ENCODE measurements at regions not wholly inside any gene's neighbourhood (a gene's known extent, or its start where the extent isn't known, plus 50 kb on each side); places are given as distances from the start of the nearest gene placed in this dataset.

- no peak for DNase-seq
Measured at GRCh38 chr3:73729969-73730440, 105.3 kb upstream of the PDZRN3 start.

DNA sequence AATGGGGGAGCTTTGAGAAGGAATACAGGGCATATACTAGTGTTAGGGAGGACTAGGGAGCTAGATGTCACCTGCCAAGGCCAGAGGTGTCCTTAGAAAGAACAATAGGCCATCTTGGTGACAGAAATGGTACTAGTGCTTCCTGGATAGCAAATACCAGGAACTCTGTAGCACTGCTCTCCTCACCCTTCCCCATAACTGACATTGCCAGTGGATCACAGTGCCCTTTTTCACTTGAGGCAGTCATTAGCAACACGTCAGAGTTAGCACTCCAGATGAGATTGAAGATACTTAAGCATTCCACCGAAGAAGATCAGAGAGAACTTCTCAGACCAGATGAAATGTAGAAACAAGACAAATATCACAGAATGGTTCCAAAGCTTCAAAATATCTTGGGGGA is 103.1 kb upstream of the PDZRN3 start:
- no peak for DNase-seq

DNA sequence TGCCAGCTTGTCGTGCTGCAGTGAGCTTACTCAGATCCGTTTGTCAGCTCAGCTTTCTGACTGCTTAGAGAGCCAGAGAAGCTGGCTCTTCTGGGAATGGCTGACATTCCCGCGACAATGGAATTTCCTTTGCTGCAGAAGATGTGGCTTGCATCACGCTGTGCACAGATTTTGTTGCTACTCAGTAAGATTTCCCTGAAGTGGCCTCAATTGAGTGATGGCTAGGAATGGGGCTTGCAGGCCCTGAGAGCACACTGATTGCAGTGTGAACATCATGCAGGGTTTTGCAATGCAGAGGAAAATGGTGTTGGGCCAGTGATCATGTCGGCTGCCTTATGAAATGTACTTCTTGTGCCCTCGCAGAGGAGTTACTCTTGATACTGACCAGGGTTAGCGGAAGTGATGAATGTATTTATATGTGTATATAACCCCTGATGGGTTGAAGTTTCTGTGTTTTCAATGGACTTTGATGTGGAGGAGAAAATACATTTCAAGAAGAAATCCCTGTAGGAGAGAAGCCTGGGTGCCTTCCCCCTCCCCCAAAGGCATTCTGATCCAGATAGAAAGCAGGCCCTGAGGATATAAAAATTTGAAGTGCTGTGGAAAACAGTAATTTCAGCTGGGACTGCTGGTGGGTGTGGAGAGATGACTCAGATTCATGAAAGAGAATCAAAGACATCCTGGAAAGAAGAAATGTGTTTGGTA is 102.5 kb upstream of the PDZRN3 start:
- DNase-seq: no peak

DNA sequence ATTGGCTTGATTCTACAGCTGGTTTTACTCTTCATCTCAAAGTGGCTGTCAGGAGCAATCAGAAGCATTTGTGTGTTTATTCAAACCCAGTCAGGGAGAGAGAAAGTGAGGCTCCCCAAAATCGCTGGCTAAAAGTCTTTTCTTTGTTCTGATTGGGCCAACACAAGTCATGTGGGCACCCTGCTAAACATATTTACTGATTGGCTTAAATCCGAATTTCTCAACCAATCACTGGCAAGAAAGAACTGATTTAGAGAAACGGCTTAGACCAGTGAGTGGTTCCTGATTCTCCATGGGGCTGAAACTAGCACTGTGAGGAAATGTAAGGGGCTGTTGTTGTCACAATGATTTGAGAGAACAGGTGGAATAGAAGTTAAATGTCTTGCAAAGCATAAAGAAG is 98.9 kb upstream of the PDZRN3 start:
- no peak for DNase-seq

- no peak for DNase-seq
Measured at GRCh38 chr3:73719861-73720260, 95.1 kb upstream of the PDZRN3 start.

- DNase-seq: no peak
Measured at GRCh38 chr3:73719413-73719851, 94.7 kb upstream of the PDZRN3 start.

GRCh38 chr3:73718326-73719110 is 93.8 kb upstream of the PDZRN3 start:
- no peak for DNase-seq

DNA sequence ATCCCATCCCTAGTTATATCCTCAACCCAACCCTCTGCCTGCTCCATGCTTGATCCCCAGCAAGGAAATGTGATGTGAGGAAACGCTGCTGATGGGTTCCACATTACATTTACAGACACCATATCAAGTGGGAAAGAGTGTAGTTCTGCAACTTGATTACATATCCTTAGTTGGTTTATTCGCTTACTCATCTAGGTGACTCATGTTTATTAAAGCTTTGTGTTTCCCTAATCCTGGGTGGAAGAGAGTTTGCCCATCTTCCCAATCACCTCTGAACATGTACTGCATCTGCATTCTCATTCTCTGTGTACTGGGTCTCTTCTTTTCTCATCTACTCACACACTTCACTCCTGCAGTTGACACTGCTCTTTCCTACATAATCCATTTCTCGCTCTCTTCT is 91.7 kb upstream of the PDZRN3 start:
- DNase-seq: no peak

GRCh38 chr3:73710340-73710739 is 85.6 kb upstream of the PDZRN3 start:
- no peak for DNase-seq

DNA sequence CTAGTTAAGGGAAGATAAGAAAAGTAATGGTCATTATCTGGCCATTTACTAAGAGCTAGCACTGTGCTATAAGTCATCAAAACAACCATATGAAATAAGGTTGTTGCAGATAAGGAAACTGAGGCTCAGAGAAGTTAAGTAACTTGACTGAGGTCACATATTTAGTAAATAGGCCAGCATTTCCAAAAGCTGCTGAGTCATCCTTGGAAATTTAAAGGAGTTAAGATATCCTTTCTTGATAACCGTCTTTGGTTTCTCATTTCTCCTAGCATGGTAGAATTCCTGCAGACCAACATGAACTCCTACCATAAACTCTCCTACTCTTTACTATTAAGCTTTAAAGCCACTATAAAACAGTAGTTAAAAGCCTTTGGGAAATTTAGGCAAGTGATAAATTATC is 85.0 kb upstream of the PDZRN3 start:
- DNase-seq: no peak

- DNase-seq: no peak
Measured at GRCh38 chr3:73708956-73709355, 84.2 kb upstream of the PDZRN3 start.

- DNase-seq: no peak
Measured at GRCh38 chr3:73707772-73708171, 83.0 kb upstream of the PDZRN3 start.

- DNase-seq: no peak
Measured at GRCh38 chr3:73706771-73707170, 82.0 kb upstream of the PDZRN3 start.

DNA sequence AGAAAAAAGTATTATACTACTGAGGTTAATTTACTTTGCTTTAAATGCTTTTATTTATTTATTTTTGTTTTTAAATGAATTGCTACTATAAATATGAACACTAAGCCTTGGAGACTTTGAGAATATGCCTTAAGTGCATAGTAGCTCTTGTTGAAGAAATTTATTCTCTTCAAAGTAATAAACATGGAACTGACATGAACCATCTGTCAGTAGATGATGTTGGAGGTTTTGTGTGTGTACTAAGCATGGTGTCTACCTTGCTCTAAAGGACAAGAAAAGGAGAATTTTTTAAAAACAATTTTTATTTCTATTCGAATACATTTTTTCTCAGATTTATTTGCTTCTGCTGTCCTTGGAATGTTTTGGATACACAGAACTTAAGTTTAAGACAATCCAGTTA is 81.1 kb upstream of the PDZRN3 start:
- DNase-seq: no peak

- no peak for DNase-seq
Measured at GRCh38 chr3:73699327-73699726, 74.6 kb upstream of the PDZRN3 start.

GRCh38 chr3:73697020-73697419 is 72.3 kb upstream of the PDZRN3 start:
- DNase-seq: no peak

- no peak for DNase-seq
Measured at GRCh38 chr3:73695841-73696240, 71.1 kb upstream of the PDZRN3 start.

GRCh38 chr3:73694983-73695757 is 70.4 kb upstream of the PDZRN3 start:
- no peak for DNase-seq

DNA sequence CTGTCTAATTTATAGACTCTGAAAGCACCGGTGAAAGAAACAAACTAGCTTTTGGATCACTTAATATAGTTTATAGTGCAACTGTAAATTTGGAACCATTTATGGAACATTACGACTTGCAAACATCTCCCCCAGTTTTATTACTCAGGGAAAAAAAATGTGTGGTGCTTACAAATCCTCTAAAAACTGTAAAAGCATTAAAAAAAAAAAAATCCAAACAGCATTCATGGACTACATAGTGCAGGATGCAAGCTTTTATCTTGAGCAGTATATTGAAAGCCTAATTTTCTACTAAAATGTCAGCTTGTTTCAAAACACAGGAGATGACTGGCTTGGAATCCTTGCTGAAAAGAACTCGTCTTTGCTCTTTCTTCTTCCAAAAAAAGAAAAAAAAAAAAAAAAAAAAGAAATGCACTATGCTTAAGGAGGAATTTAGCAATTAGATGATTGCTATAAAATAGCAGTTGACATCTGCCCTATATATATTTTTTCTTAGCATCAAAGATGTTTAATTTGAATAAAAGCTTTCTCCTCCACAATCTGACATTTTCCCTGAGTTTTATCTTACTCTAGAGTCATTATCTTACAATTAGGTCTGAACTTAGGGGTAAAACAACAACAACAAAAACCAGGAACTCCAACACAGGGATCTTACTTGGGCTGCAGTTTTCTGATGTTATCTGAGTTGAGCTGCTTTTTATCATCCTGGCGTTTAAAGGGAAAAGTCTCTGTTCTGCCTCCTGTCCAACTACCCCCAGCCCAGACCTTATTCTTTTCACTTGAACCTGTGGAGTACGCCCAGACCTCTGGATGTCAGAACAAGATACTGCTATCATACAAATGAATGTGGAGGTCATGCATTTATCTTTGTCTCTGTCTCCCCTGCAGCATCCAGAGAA is 62.6 kb upstream of the PDZRN3 start:
- DNase-seq: no peak

GRCh38 chr3:73685061-73685460 is 60.3 kb upstream of the PDZRN3 start:
- no peak for DNase-seq

GRCh38 chr3:73683706-73684105 is 59.0 kb upstream of the PDZRN3 start:
- no peak for DNase-seq

GRCh38 chr3:73681610-73682009 is 56.9 kb upstream of the PDZRN3 start:
- no peak for DNase-seq

GRCh38 chr3:73681198-73681597 is 56.5 kb upstream of the PDZRN3 start:
- DNase-seq: no peak
